Neuronal stem cell (in vitro differentiated cells): ENCODE measurements at regions not wholly inside any gene's neighbourhood (a gene's known extent, or its start where the extent isn't known, plus 50 kb on each side); places are given as distances from the start of the nearest gene placed in this dataset.

Experiments
- DNase-seq: peaks from one replicate; pipeline ENCODE4 v3.0.0-alpha.2; 2013; ENCODE audit warnings: low spot score
- H2AFZ ChIP-seq: one replicate; pipeline ENCODE4 v1.6.1; 2013; ENCODE audit warnings: mild to moderate bottlenecking, low read length, inconsistent platforms
- H2AK5ac ChIP-seq: 2 replicates; pipeline ENCODE4 v1.6.1; 2013; ENCODE audit warnings: low read depth, mild to moderate bottlenecking, inconsistent platforms, low read length, moderate library complexity, mixed read lengths
- H2BK120ac ChIP-seq: 2 replicates; pipeline ENCODE4 v1.6.1; 2013; ENCODE audit warnings: low read depth, mild to moderate bottlenecking, inconsistent platforms, low read length, moderate library complexity, mixed read lengths
- H2BK12ac ChIP-seq: one replicate; pipeline ENCODE4 v1.6.1; 2013; ENCODE audit warnings: low read length, inconsistent platforms
- H2BK15ac ChIP-seq: 2 replicates; pipeline ENCODE4 v1.6.1; 2013; ENCODE audit warnings: mild to moderate bottlenecking, low read length, inconsistent platforms, mixed read lengths
- H2BK5ac ChIP-seq: one replicate; pipeline ENCODE4 v1.6.1; 2013; ENCODE audit warnings: inconsistent platforms, mild to moderate bottlenecking, low read length, moderate library complexity
- H3K14ac ChIP-seq: one replicate; pipeline ENCODE4 v1.6.1; 2013; ENCODE audit warnings: low read length, inconsistent platforms
- H3K18ac ChIP-seq: 2 replicates; pipeline ENCODE4 v1.6.1; 2013; ENCODE audit warnings: low read length, inconsistent platforms
- H3K23ac ChIP-seq: 2 replicates; pipeline ENCODE4 v1.6.1; 2013; ENCODE audit warnings: low read depth, mild to moderate bottlenecking, mixed read lengths, low read length, inconsistent platforms; ENCODE audit not compliant: poor library complexity
- H3K27ac ChIP-seq: replicated peaks from 3 replicates; pipeline ENCODE4 v1.5.1; 2013; ENCODE audit warnings: low read length, inconsistent platforms
- H3K27me3 ChIP-seq, 3 experiments: 2 replicates each; pipeline ENCODE4 v1.6.1; 2013; ENCODE audit warnings: low read length in 3 of 3, mild to moderate bottlenecking in 2 of 3, inconsistent platforms in 1 of 3, low read depth in 1 of 3, mixed read lengths in 1 of 3, moderate library complexity in 1 of 3; ENCODE audit not compliant: control insufficient read depth in 3 of 3, insufficient read depth in 3 of 3
- H3K36me3 ChIP-seq, 2 donors: replicated peaks in 1 of 2; 2 replicates each; pipeline ENCODE4 v1.6.1; 2013; ENCODE audit warnings: low read length in 2 of 2; ENCODE audit not compliant: control insufficient read depth in 2 of 2, insufficient read depth in 2 of 2
- H3K4ac ChIP-seq: 2 replicates; pipeline ENCODE4 v1.6.1; 2013; ENCODE audit warnings: inconsistent platforms, mild to moderate bottlenecking, low read length, moderate library complexity
- H3K4me1 ChIP-seq, 2 donors: 1 replicate in 1 of 2; 2 replicates in 1 of 2; pipeline ENCODE4 v1.6.1; 2013; ENCODE audit warnings: low read length in 2 of 2, low read depth in 1 of 2; ENCODE audit not compliant: control insufficient read depth in 2 of 2, insufficient read depth in 1 of 2
- H3K4me2 ChIP-seq: one replicate; pipeline ENCODE4 v1.6.1; 2013; ENCODE audit warnings: mild to moderate bottlenecking, low read length, inconsistent platforms; ENCODE audit not compliant: insufficient read depth, poor library complexity, severe bottlenecking
- H3K4me3 ChIP-seq, 2 donors: 2 replicates each; pipeline ENCODE4 v1.5.1; 2013; ENCODE audit warnings: low read length in 2 of 2, mild to moderate bottlenecking in 2 of 2, inconsistent platforms in 1 of 2, moderate library complexity in 1 of 2
- H3K79me1 ChIP-seq: one replicate; pipeline ENCODE4 v1.6.1; 2013; ENCODE audit warnings: low read depth, mild to moderate bottlenecking, inconsistent platforms, low read length, moderate library complexity
- H3K9ac ChIP-seq: one replicate; pipeline ENCODE4 v1.6.1; 2013; ENCODE audit warnings: mild to moderate bottlenecking, low read depth, low read length, inconsistent platforms; ENCODE audit not compliant: poor library complexity
- H3K9me3 ChIP-seq, 2 donors: replicated peaks in 1 of 2; 2 replicates each; pipeline versions ENCODE3 to v1.6.1; 2013; ENCODE audit warnings: low read length in 2 of 2, mild to moderate bottlenecking in 2 of 2, inconsistent platforms in 1 of 2, low read depth in 1 of 2, mixed read lengths in 1 of 2, moderate library complexity in 1 of 2; ENCODE audit not compliant: control insufficient read depth in 2 of 2, insufficient read depth in 1 of 2
- H4K8ac ChIP-seq: one replicate; pipeline ENCODE4 v1.6.1; 2013; ENCODE audit warnings: low read depth, mild to moderate bottlenecking, inconsistent platforms, low read length, moderate library complexity
- H4K91ac ChIP-seq: one replicate; pipeline ENCODE4 v1.6.1; 2013; ENCODE audit warnings: low read length, low read depth, mild to moderate bottlenecking, inconsistent platforms; ENCODE audit not compliant: poor library complexity
- WGBS, 2 donors: extraction: QIAGEN DNeasy Blood & Tissue Kit; methylation state at CpG; one replicate each; pipeline ENCODE4 v1.1.7; 2013; ENCODE audit warnings: missing lambda C conversion rate in 2 of 2, mixed read lengths in 1 of 2; ENCODE audit not compliant: insufficient read length in 2 of 2, insufficient replicate concordance in 1 of 2; ENCODE audit errors: extremely low coverage in 2 of 2; 5-methylcytosine and 5-hydroxymethylcytosine counted together

GRCh38 chr7:68050627-68051026 is 1054.0 kb downstream of the TYW1 start:
- H3K4me1 ChIP-seq = no peaks in the 10 kb centered on the region
- H3K9ac ChIP-seq = no peak overlapping the region
- H4K8ac ChIP-seq = no peak overlapping the region
- no peaks in the 10 kb centered on the region for H3K79me1 ChIP-seq
- no peak overlapping the region for H3K4ac ChIP-seq
- no peak overlapping the region for H3K4me2 ChIP-seq
- no peak overlapping the region for H4K91ac ChIP-seq
- no peak overlapping the region for H3K23ac ChIP-seq
- H2BK15ac ChIP-seq = no peak overlapping the region
- H2BK120ac ChIP-seq = no peak overlapping the region
- H3K36me3 ChIP-seq = no peaks in the 10 kb centered on the region
- no peak overlapping the region for H2AK5ac ChIP-seq
- no CpG with 5 or more reads among the region's 9 CpGs for WGBS, 2 donors
- H3K27ac ChIP-seq = no peak overlapping the region
- no peak overlapping the region for H3K4me3 ChIP-seq
- H2BK5ac ChIP-seq = no peak overlapping the region
- H3K14ac ChIP-seq = no peak overlapping the region
- no peak overlapping the region for H2BK12ac ChIP-seq
- H3K9me3 ChIP-seq = no peaks in the 10 kb centered on the region
- H3K27me3 ChIP-seq = no peaks in the 10 kb centered on the region
- no peak for DNase-seq
- no peak overlapping the region for H2AFZ ChIP-seq
- no peak overlapping the region for H3K18ac ChIP-seq

GRCh38 chr7:68058014-68058413 is 1061.4 kb downstream of the TYW1 start:
- H2BK12ac ChIP-seq = no peak overlapping the region
- no peak overlapping the region for H3K4ac ChIP-seq
- H3K4me3 ChIP-seq = no peak overlapping the region
- H2BK5ac ChIP-seq = no peak overlapping the region
- H3K9ac ChIP-seq = no peak overlapping the region
- H3K23ac ChIP-seq = no peak overlapping the region
- H3K4me2 ChIP-seq = no peak overlapping the region
- H3K9me3 ChIP-seq = no peaks in the 10 kb centered on the region
- no peaks in the 10 kb centered on the region for H3K79me1 ChIP-seq
- no peak overlapping the region for H3K27ac ChIP-seq
- no peak overlapping the region for H2AK5ac ChIP-seq
- H2BK120ac ChIP-seq = no peak overlapping the region
- no peak overlapping the region for H4K8ac ChIP-seq
- DNase-seq = no peak
- H3K4me1 ChIP-seq = no peaks in the 10 kb centered on the region
- no peak overlapping the region for H3K14ac ChIP-seq
- no peaks in the 10 kb centered on the region for H3K27me3 ChIP-seq
- no peaks in the 10 kb centered on the region for H3K36me3 ChIP-seq
- no CpG with 5 or more reads among the region's 2 CpGs for WGBS, 2 donors
- H2AFZ ChIP-seq = no peak overlapping the region
- no peak overlapping the region for H3K18ac ChIP-seq
- no peak overlapping the region for H4K91ac ChIP-seq
- H2BK15ac ChIP-seq = no peak overlapping the region

- H3K4ac ChIP-seq = no peak overlapping the region
- H2BK12ac ChIP-seq = no peak overlapping the region
- H3K4me3 ChIP-seq = no peak overlapping the region
- no peak overlapping the region for H2AFZ ChIP-seq
- no peak overlapping the region for H3K14ac ChIP-seq
- H3K27ac ChIP-seq = no peak overlapping the region
- no peak overlapping the region for H3K4me2 ChIP-seq
- no peaks in the 10 kb centered on the region for H3K4me1 ChIP-seq
- H3K9me3 ChIP-seq = no peaks in the 10 kb centered on the region
- no peak overlapping the region for H3K9ac ChIP-seq
- no peak for DNase-seq
- H2BK5ac ChIP-seq = no peak overlapping the region
- H2BK15ac ChIP-seq = no peak overlapping the region
- no peak overlapping the region for H3K18ac ChIP-seq
- no peaks in the 10 kb centered on the region for H3K36me3 ChIP-seq
- H4K8ac ChIP-seq = no peak overlapping the region
- H3K23ac ChIP-seq = no peak overlapping the region
- H4K91ac ChIP-seq = no peak overlapping the region
- no peak overlapping the region for H2AK5ac ChIP-seq
- H3K79me1 ChIP-seq = no peaks in the 10 kb centered on the region
- H3K27me3 ChIP-seq = no peaks in the 10 kb centered on the region
- H2BK120ac ChIP-seq = no peak overlapping the region
- WGBS, 2 donors = no CpG with 5 or more reads among the region's 6 CpGs
These were observed 1066.5 kb downstream of the TYW1 start for GRCh38 chr7:68063171-68063570.

DNA sequence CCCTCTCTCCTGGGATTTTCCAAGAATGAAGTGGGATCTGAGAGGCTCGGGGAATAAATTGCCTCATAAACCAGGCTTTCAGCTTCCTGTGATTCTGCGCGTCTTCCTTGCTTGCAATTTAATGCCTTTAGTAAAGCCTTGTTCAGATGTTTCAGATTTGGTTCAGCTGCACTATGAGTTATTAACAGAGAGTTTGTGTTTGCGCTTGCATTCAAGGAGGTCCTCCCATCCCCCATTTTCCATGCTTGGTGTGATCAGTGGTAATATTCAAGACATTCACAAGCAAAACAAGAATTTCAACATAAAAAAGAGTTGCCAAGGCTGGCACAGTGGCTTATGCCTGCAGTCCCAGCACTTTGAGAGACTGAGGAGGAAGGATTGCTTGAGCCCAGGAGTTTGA is 1068.9 kb downstream of the TYW1 start:
- H3K14ac ChIP-seq = no peak overlapping the region
- H4K91ac ChIP-seq = no peak overlapping the region
- no peak overlapping the region for H2BK15ac ChIP-seq

More for the DNA sequence above, 1068.9 kb downstream of the TYW1 start:
- Histone ChIP-seq H3K4ac (no peak overlapping the region), H3K36me3 (no peaks in the 10 kb centered on the region), H3K4me3 (no peak overlapping the region), H2AFZ (no peak overlapping the region), H3K27ac (no peak overlapping the region), H3K27me3 (no peaks in the 10 kb centered on the region), H3K18ac (no peak overlapping the region), H3K4me1 (no peaks in the 10 kb centered on the region), H3K79me1 (no peaks in the 10 kb centered on the region), H3K4me2 (no peak overlapping the region), H3K9ac (no peak overlapping the region), H2AK5ac (no peak overlapping the region), H2BK120ac (no peak overlapping the region), H3K23ac (no peak overlapping the region), H3K9me3 (no peaks in the 10 kb centered on the region), H2BK12ac (no peak overlapping the region), H4K8ac (no peak overlapping the region), H2BK5ac (no peak overlapping the region)
- WGBS, 2 donors = no CpG with 5 or more reads among the region's 4 CpGs
- DNase-seq = no peak
